Esophagus squamous epithelium (tissue), 4 donors: ENCODE measurements at regions not wholly inside any gene's neighbourhood (a gene's known extent, or its start where the extent isn't known, plus 50 kb on each side); places are given as distances from the start of the nearest gene placed in this dataset.
A peak's percentile ranks its signal among the peaks of the same experiment; 100 is the strongest.

Experiments
- POLR2A ChIP-seq, 4 donors: fragments of 450-650 bp; IDR thresholded peaks; one replicate each; pipeline ENCODE4 v1.6.1; 2017; ENCODE audit warnings: antibody characterized with exemption in 4 of 4, mild to moderate bottlenecking in 4 of 4, moderate library complexity in 3 of 4
- TF ChIP-seq, protein P1 (sequence below), 6 experiments: fragments of 450-650 bp in 4 of 6; fragments of 200-600 bp in 2 of 6; sonication (generic) in 2 of 6; IDR thresholded peaks; one replicate each; pipeline ENCODE4 v1.5.1; 2016 to 2019; ENCODE audit warnings: antibody characterized with exemption in 6 of 6, mild to moderate bottlenecking in 4 of 6, moderate library complexity in 4 of 6

DNA sequence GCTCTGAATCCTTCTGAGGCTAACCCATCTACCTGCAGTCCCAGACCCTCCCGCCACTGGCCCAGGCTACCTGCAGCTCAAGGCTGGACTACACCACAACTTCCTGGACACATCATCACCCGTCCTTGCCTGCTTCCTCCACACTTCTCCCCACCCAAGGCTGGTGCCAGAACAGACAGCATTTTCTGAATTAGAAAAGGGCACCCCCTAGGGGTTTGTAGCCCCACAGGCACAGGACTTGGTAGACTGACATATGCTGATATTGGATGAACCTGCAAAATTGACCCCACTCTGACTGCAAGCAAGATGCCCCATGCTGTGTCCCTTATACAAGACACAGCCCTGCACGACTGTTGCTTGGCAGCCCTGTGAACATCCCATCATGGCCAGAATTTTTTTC is 271.5 kb upstream of the C16orf82 start:
- TF ChIP-seq, protein P1, sequence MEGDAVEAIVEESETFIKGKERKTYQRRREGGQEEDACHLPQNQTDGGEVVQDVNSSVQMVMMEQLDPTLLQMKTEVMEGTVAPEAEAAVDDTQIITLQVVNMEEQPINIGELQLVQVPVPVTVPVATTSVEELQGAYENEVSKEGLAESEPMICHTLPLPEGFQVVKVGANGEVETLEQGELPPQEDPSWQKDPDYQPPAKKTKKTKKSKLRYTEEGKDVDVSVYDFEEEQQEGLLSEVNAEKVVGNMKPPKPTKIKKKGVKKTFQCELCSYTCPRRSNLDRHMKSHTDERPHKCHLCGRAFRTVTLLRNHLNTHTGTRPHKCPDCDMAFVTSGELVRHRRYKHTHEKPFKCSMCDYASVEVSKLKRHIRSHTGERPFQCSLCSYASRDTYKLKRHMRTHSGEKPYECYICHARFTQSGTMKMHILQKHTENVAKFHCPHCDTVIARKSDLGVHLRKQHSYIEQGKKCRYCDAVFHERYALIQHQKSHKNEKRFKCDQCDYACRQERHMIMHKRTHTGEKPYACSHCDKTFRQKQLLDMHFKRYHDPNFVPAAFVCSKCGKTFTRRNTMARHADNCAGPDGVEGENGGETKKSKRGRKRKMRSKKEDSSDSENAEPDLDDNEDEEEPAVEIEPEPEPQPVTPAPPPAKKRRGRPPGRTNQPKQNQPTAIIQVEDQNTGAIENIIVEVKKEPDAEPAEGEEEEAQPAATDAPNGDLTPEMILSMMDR (IDR thresholded peaks at IDR 0.05) = peak in 1 of 6 experiments; percentile 23
- TF ChIP-seq POLR2A (IDR thresholded peaks at IDR 0.05) = no peak
